ENCODE measurements at regions not wholly inside any gene's neighbourhood (a gene's known extent, or its start where the extent isn't known, plus 50 kb on each side); places are given as distances from the start of the nearest gene placed in this dataset.
"Not testable (repeated sequence)": the region's sequence is repeated elsewhere in the genome, so short reads cannot be mapped to it uniquely, and the experiment has no call there.

DNA sequence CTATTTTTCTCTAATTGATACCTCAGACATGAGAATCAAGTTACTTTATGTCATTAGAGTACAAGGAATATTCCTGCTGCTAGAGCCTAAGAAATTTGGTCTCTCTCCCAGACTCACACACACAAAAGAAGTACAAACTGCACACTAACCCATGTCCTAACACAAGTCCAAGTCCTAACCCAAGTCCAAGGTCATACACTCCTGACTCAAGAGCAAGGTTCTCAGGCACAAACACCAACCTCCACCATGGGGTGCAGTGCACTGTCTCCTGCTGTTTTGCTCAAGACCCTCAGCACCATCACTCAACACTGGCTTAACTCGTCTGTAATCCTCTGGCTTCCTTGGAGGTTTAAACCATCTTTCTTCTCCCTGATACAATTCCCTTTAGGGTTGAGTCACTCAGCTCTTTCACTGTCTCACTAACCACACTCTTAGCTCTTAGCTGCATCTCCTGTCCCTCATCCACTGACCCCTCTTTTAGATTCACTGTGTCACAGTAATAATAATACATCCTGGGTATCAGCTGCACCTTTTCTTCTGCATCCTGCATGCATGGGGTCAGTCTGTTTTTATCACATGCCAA, 129.8 kb downstream of the BCL2L11 start:
- H3K27me3 ChIP-seq (ENCODE audit: insufficient read depth, poor library complexity, severe bottlenecking) = no peaks in the 10 kb centered on the region
- no peak overlapping the region for H3K27ac ChIP-seq (replicated peaks)
- H3K4me3 ChIP-seq (replicated peaks; ENCODE audit: insufficient read depth, low read length) = no peak overlapping the region
- TF ChIP-seq SPI1 (IDR thresholded peaks at IDR 0.05; ENCODE audit: borderline replicate concordance, low read depth) (no peak), POLR2AphosphoS5 (IDR thresholded peaks at IDR 0.05; ENCODE audit: low read depth) (no peak), GABPA (IDR thresholded peaks at IDR 0.05; ENCODE audit: low read depth) (no peak)
- TF ChIP-seq, protein P1, sequence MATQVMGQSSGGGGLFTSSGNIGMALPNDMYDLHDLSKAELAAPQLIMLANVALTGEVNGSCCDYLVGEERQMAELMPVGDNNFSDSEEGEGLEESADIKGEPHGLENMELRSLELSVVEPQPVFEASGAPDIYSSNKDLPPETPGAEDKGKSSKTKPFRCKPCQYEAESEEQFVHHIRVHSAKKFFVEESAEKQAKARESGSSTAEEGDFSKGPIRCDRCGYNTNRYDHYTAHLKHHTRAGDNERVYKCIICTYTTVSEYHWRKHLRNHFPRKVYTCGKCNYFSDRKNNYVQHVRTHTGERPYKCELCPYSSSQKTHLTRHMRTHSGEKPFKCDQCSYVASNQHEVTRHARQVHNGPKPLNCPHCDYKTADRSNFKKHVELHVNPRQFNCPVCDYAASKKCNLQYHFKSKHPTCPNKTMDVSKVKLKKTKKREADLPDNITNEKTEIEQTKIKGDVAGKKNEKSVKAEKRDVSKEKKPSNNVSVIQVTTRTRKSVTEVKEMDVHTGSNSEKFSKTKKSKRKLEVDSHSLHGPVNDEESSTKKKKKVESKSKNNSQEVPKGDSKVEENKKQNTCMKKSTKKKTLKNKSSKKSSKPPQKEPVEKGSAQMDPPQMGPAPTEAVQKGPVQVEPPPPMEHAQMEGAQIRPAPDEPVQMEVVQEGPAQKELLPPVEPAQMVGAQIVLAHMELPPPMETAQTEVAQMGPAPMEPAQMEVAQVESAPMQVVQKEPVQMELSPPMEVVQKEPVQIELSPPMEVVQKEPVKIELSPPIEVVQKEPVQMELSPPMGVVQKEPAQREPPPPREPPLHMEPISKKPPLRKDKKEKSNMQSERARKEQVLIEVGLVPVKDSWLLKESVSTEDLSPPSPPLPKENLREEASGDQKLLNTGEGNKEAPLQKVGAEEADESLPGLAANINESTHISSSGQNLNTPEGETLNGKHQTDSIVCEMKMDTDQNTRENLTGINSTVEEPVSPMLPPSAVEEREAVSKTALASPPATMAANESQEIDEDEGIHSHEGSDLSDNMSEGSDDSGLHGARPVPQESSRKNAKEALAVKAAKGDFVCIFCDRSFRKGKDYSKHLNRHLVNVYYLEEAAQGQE (IDR thresholded peaks at IDR 0.05; ENCODE audit: insufficient replicate concordance, low read depth) = no peak
- TF ChIP-seq, protein P2, sequence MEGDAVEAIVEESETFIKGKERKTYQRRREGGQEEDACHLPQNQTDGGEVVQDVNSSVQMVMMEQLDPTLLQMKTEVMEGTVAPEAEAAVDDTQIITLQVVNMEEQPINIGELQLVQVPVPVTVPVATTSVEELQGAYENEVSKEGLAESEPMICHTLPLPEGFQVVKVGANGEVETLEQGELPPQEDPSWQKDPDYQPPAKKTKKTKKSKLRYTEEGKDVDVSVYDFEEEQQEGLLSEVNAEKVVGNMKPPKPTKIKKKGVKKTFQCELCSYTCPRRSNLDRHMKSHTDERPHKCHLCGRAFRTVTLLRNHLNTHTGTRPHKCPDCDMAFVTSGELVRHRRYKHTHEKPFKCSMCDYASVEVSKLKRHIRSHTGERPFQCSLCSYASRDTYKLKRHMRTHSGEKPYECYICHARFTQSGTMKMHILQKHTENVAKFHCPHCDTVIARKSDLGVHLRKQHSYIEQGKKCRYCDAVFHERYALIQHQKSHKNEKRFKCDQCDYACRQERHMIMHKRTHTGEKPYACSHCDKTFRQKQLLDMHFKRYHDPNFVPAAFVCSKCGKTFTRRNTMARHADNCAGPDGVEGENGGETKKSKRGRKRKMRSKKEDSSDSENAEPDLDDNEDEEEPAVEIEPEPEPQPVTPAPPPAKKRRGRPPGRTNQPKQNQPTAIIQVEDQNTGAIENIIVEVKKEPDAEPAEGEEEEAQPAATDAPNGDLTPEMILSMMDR (IDR thresholded peaks at IDR 0.05; ENCODE audit: insufficient read depth, low read length) = no peak
- no peak for DNase-seq (ENCODE audit: low read depth in 1 of 2, low spot score in 1 of 2)

DNA sequence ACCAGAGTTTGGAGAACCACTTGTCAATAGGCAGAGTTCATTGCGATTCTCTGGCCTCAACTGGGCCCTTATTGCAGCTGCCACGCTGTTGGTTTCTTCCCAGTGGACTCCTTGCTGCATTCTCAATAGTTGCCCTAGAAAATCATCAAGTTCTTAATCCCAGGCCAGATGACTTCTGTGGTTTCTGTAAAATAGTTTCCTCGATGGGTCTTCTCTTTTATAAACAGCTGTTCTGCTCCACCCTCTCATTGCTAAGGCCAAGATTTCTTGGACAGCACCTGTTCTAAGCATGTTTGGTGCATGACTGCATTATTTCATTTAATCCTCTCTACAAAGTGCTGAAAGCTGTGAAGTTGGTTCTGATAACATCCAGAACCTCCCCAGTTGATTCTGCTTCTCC, 131.0 kb downstream of the BCL2L11 start:
- Histone ChIP-seq H3K4me3 (replicated peaks; ENCODE audit: insufficient read depth, low read length) (no peak overlapping the region), H3K27me3 (ENCODE audit: insufficient read depth, poor library complexity, severe bottlenecking) (no peaks in the 10 kb centered on the region), H3K27ac (replicated peaks) (no peak overlapping the region)
- TF ChIP-seq SPI1 (IDR thresholded peaks at IDR 0.05; ENCODE audit: borderline replicate concordance, low read depth) = no peak
- TF ChIP-seq, protein P1 (IDR thresholded peaks at IDR 0.05; ENCODE audit: insufficient replicate concordance, low read depth) = no peak
- no peak for TF ChIP-seq GABPA (IDR thresholded peaks at IDR 0.05; ENCODE audit: low read depth)
- TF ChIP-seq, protein P2 (IDR thresholded peaks at IDR 0.05; ENCODE audit: insufficient read depth, low read length) = no peak
- no peak for TF ChIP-seq POLR2AphosphoS5 (IDR thresholded peaks at IDR 0.05; ENCODE audit: low read depth)
- DNase-seq (ENCODE audit: low read depth in 1 of 2, low spot score in 1 of 2) = no peak

DNA sequence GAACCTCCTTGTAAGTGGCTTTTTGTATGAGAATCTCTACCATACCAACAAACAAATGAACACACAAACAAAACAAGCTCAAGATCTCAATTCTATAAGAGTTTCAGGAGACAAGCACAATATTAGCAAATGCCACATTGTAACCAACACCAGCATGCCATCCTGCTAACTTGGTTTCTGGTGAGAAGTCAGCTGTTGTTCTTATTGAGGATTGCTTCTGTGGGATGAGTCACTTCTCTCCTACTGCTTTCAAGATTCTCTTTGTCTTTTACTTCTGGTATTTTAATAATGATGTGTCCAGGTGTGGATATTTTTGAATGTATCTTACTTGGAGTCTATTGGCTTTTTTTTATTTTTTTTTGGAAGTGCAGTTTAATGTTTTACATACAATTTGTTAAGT, 131.7 kb downstream of the BCL2L11 start:
- Histone ChIP-seq H3K4me3 (replicated peaks; ENCODE audit: insufficient read depth, low read length) (no peak overlapping the region), H3K27me3 (ENCODE audit: insufficient read depth, poor library complexity, severe bottlenecking) (no peaks in the 10 kb centered on the region), H3K27ac (replicated peaks) (no peak overlapping the region)
- TF ChIP-seq, protein P2 (IDR thresholded peaks at IDR 0.05; ENCODE audit: insufficient read depth, low read length) = no peak
- TF ChIP-seq, protein P1 (IDR thresholded peaks at IDR 0.05; ENCODE audit: insufficient replicate concordance, low read depth) = no peak
- no peak for TF ChIP-seq SPI1 (IDR thresholded peaks at IDR 0.05; ENCODE audit: borderline replicate concordance, low read depth)
- no peak for DNase-seq (ENCODE audit: low read depth in 1 of 2, low spot score in 1 of 2)

DNA sequence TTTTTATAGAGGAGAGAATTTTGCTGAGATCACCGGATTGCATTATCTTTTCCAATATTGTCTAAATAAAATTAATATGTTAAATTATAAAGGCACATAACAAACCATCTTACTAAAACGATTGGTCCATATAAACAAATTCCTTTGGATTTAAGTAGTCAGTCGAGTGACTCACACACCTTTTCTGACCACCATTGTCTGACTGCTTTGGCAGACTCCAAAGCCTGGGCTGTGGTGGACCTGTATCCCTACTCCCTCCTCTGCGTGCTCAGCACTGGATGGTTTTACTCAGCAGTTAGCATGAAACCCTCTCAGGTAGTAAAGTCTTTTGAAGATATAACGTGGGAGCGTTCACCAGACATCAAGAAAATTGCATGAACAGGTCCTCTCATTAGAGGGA, 134.2 kb downstream of the BCL2L11 start:
- not testable (repeated sequence) for H3K27me3 ChIP-seq (ENCODE audit: insufficient read depth, poor library complexity, severe bottlenecking); H3K27ac ChIP-seq (replicated peaks); H3K4me3 ChIP-seq (replicated peaks; ENCODE audit: insufficient read depth, low read length); DNase-seq (ENCODE audit: low read depth in 1 of 2, low spot score in 1 of 2)

DNA sequence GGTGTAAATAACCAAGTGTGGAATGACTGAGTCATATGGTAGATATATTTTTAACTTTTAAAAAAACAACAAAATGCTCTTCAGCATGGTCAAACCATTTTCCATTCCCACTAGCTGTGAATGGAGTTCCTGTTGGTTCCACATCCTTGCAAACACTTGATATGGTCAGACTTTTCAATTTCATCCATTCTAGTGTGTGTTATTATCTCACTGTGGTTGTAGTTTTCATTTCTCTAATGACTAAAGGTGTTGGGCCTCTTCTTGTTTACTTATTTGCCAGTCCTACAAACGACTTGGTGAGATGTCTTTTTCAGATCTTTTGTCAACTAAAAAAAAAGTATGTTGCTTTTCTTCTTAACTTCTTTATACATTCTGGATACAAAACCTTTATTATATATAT, 135.9 kb downstream of the BCL2L11 start:
- not testable (repeated sequence) for H3K27me3 ChIP-seq (ENCODE audit: insufficient read depth, poor library complexity, severe bottlenecking); DNase-seq (ENCODE audit: low read depth in 1 of 2, low spot score in 1 of 2); H3K27ac ChIP-seq (replicated peaks); H3K4me3 ChIP-seq (replicated peaks; ENCODE audit: insufficient read depth, low read length)

DNA sequence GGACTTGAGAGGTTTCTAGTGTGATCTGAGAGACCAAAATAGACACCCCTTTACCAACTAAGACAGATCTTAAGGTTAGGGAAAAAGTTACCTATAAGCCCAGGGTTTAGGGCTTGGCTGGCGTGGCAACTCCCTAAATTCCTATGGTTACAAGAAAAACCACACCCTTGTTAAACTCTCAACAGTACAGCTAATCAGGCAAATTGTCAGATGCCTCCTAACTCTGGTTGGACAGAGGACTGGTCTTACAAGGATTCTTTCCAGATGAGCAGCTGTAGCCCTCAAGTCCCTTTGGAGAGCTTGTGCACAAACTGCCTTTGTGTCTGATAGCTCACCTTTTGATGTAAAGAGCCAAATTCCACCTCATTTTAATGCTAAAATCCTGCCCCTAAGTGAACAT, 136.9 kb downstream of the BCL2L11 start:
- H3K27ac ChIP-seq (replicated peaks); H3K4me3 ChIP-seq (replicated peaks; ENCODE audit: insufficient read depth, low read length); H3K27me3 ChIP-seq (ENCODE audit: insufficient read depth, poor library complexity, severe bottlenecking); DNase-seq (ENCODE audit: low read depth in 1 of 2, low spot score in 1 of 2): not testable (repeated sequence)
